ENCODE measurements at regions not wholly inside any gene's neighbourhood (a gene's known extent, or its start where the extent isn't known, plus 50 kb on each side); places are given as distances from the start of the nearest gene placed in this dataset.

DNA sequence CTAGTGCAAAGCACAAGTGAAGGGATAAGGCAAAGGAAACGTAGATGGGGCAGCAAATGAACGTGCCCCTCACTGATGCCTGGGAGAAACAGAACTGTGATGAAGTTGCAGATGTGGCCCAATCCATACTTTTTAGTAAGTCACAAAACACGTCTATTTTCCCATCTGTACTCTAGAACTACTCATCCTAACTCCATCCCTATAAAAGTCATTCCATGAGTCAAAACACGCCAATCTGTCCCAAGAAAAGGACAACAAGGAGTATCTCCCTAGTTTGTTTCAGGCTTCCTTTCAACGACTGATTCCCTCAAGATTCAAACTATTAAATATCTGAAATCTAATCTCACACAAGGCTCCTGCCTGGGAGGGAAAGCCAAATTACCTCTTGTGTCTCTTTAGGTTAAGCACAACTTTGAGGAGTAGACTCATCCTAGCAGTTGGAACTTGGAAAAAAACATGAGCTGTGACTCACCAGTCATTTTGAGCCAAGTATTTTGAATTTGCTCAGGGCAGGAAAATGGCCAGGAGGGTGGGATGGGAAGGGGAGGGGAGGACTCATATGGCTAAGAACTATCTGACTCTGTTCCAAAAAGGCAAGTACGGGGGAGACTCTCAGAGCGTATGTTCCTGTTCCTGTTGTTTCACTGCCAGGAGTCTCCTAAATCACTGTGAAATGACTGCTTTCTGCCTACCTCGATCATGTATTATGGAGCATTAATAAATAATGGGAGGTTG lies 214.5 kb upstream of the CAMK1G start:
- no peaks in the 10 kb centered on the region for H3K79me2 ChIP-seq (ENCODE audit: insufficient read depth, low read length)
- peak overlapping the region; percentile 38 for H2AFZ ChIP-seq (ENCODE audit: low read depth, low read length)
- peak overlapping the region; percentile 65 for H3K4me2 ChIP-seq (ENCODE audit: low read length)
- H3K27me3 ChIP-seq (ENCODE audit: insufficient read depth, low read length): no peaks in the 10 kb centered on the region
- no peak overlapping the region for H3K4me3 Mint-ChIP-seq (ENCODE audit: unreplicated experiment)
- no peaks in the 10 kb centered on the region for H3K36me3 ChIP-seq (ENCODE audit: insufficient read depth, low read length)
- no peak for TF ChIP-seq EZH2 (IDR thresholded peaks at IDR 0.05; ENCODE audit: insufficient read depth, low read length)
- TF ChIP-seq, protein P1, sequence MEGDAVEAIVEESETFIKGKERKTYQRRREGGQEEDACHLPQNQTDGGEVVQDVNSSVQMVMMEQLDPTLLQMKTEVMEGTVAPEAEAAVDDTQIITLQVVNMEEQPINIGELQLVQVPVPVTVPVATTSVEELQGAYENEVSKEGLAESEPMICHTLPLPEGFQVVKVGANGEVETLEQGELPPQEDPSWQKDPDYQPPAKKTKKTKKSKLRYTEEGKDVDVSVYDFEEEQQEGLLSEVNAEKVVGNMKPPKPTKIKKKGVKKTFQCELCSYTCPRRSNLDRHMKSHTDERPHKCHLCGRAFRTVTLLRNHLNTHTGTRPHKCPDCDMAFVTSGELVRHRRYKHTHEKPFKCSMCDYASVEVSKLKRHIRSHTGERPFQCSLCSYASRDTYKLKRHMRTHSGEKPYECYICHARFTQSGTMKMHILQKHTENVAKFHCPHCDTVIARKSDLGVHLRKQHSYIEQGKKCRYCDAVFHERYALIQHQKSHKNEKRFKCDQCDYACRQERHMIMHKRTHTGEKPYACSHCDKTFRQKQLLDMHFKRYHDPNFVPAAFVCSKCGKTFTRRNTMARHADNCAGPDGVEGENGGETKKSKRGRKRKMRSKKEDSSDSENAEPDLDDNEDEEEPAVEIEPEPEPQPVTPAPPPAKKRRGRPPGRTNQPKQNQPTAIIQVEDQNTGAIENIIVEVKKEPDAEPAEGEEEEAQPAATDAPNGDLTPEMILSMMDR (IDR thresholded peaks at IDR 0.05; ENCODE audit: insufficient read depth, low read depth, low read length): no peak
- H3K4me1 Mint-ChIP-seq (ENCODE audit: low read depth, unreplicated experiment): peaks cover 43% of the 10 kb centered on the region
- peak overlapping the region; percentile 77 for H3K27ac Mint-ChIP-seq (ENCODE audit: unreplicated experiment)
- H3K4me3 ChIP-seq (ENCODE audit: insufficient read depth, low read depth, low read length): no peak overlapping the region
- peak overlapping the region; percentile 70 for H3K27ac ChIP-seq (ENCODE audit: low read depth, low read length)
- H4K20me1 ChIP-seq (ENCODE audit: insufficient read depth, low read length): no peaks in the 10 kb centered on the region
- no peaks in the 10 kb centered on the region for H3K9me3 ChIP-seq (ENCODE audit: insufficient read depth, low read depth, low read length)
- H3K9me3 Mint-ChIP-seq (ENCODE audit: unreplicated experiment): no peaks in the 10 kb centered on the region
- FAIRE-seq (peak; percentile 62), DNase-seq (ENCODE audit: low read depth) (peak; percentile 96)
- H3K9ac ChIP-seq (ENCODE audit: low read length): no peak overlapping the region
- peaks cover 33% of the 10 kb centered on the region for H3K4me1 ChIP-seq (ENCODE audit: insufficient read depth, low read length)
- no peaks in the 10 kb centered on the region for H3K27me3 Mint-ChIP-seq (ENCODE audit: low read depth, unreplicated experiment)
- no peaks in the 10 kb centered on the region for H3K36me3 Mint-ChIP-seq (ENCODE audit: low read depth, unreplicated experiment)

DNA sequence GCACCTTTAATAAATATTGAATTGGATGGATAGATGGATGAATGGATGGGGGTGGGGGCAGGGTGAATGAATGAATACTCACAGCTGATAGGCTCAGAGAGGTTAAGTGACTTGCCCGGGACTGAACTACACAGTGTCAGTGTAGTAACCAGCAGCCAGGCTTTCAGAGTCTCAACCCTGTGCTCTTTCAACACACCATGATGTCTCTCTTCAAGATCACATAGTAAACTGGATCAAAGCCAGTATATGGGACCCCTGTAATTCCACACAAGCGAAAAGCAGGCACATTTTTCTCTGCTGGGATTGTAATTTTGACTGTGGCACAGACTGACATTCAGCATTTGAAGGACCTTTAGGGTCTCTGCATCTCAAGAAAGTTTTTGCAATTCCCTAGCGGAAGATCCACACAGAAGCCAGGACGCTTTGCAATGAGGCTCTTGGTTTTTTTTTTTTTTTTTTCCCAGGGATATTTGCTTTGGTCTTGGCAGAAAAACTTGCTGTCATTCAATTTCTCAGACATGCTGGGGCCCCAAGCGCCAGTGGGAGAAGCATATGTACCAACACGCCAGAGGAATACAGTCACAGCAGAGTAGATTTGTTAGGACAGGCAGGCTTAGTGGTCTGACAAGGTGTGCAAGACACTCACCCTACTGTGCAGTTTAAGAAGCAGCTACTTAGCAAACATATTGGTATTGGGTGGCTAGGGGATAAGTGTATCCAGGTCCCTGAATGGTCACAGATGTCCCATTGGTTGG lies 213.1 kb upstream of the CAMK1G start:
- no peaks in the 10 kb centered on the region for H3K27me3 ChIP-seq (ENCODE audit: insufficient read depth, low read length)
- TF ChIP-seq, protein P1 (IDR thresholded peaks at IDR 0.05; ENCODE audit: insufficient read depth, low read depth, low read length): no peak
- TF ChIP-seq EZH2 (IDR thresholded peaks at IDR 0.05; ENCODE audit: insufficient read depth, low read length): no peak
- H3K79me2 ChIP-seq (ENCODE audit: insufficient read depth, low read length): no peaks in the 10 kb centered on the region
- H4K20me1 ChIP-seq (ENCODE audit: insufficient read depth, low read length): no peaks in the 10 kb centered on the region
- H3K27ac ChIP-seq (ENCODE audit: low read depth, low read length): no peak overlapping the region
- no peak overlapping the region for H3K4me2 ChIP-seq (ENCODE audit: low read length)
- H3K4me3 ChIP-seq (ENCODE audit: insufficient read depth, low read depth, low read length): no peak overlapping the region
- DNase-seq (ENCODE audit: low read depth): no peak
- no peaks in the 10 kb centered on the region for H3K36me3 Mint-ChIP-seq (ENCODE audit: low read depth, unreplicated experiment)
- no peaks in the 10 kb centered on the region for H3K27me3 Mint-ChIP-seq (ENCODE audit: low read depth, unreplicated experiment)
- H3K4me1 ChIP-seq (ENCODE audit: insufficient read depth, low read length): peaks cover 35% of the 10 kb centered on the region
- H3K27ac Mint-ChIP-seq (ENCODE audit: unreplicated experiment): no peak overlapping the region
- no peak overlapping the region for H3K4me3 Mint-ChIP-seq (ENCODE audit: unreplicated experiment)
- H3K4me1 Mint-ChIP-seq (ENCODE audit: low read depth, unreplicated experiment): peaks cover 38% of the 10 kb centered on the region
- H3K9ac ChIP-seq (ENCODE audit: low read length): no peak overlapping the region
- no peaks in the 10 kb centered on the region for H3K9me3 ChIP-seq (ENCODE audit: insufficient read depth, low read depth, low read length)
- H3K36me3 ChIP-seq (ENCODE audit: insufficient read depth, low read length): no peaks in the 10 kb centered on the region
- FAIRE-seq: no peak
- H3K9me3 Mint-ChIP-seq (ENCODE audit: unreplicated experiment): no peaks in the 10 kb centered on the region
- H2AFZ ChIP-seq (ENCODE audit: low read depth, low read length): no peak overlapping the region
